Psoas muscle (tissue), 7 donors: ENCODE measurements at regions not wholly inside any gene's neighbourhood (a gene's known extent, or its start where the extent isn't known, plus 50 kb on each side); places are given as distances from the start of the nearest gene placed in this dataset.
A peak's percentile ranks its signal among the peaks of the same experiment; 100 is the strongest.

Experiments
- ATAC-seq, 4 donors: fragments of 200-7000 bp; cut with Tn5 transposase; one replicate each; pipeline ENCODE4 v1.9.1; 2020; ENCODE audit warnings: moderate library complexity in 3 of 4, mild to moderate bottlenecking in 2 of 4
- DNase-seq, 2 donors: peaks; one replicate each; pipeline ENCODE4 v3.0.0-alpha.2; 2020
- H3K27ac ChIP-seq: fragments of 200-600 bp; one replicate; pipeline ENCODE4 v1.8.0; 2022
- H3K27me3 ChIP-seq, 3 donors: fragments of 200-600 bp in 1 of 3; one replicate each; pipeline versions ENCODE4 v1.6.1 to v1.8.0; 2013 to 2022; ENCODE audit warnings: low read length in 2 of 3, mild to moderate bottlenecking in 2 of 3, moderate library complexity in 1 of 3; ENCODE audit not compliant: insufficient read depth in 3 of 3
- H3K36me3 ChIP-seq, 2 donors: fragments of 200-600 bp in 1 of 2; one replicate each; pipeline versions ENCODE4 v1.6.1 to v1.8.0; 2013 to 2022; ENCODE audit warnings: low read depth in 1 of 2, mild to moderate bottlenecking in 1 of 2, moderate library complexity in 1 of 2; ENCODE audit not compliant: insufficient read depth in 1 of 2
- H3K4me1 ChIP-seq: fragments of 200-600 bp; one replicate; pipeline ENCODE4 v1.8.0; 2022
- H3K4me3 ChIP-seq: fragments of 200-600 bp; one replicate; pipeline ENCODE4 v1.8.0; 2022; ENCODE audit warnings: mild to moderate bottlenecking
- H3K9me3 ChIP-seq: fragments of 200-600 bp; one replicate; pipeline ENCODE4 v1.8.0; 2022
- WGBS, 3 donors: extraction: QIAGEN DNeasy Blood & Tissue Kit; methylation state at CpG; one replicate each; pipeline versions ENCODE4 v1.1.6 to v1.1.7; 2013; 5-methylcytosine and 5-hydroxymethylcytosine counted together
- intact Hi-C, 2 donors: fragments of 100-400 bp; cut with DNase I; formaldehyde crosslinking; loops; one replicate each; pipeline versions ENCODE4 v1.11.0 to v1.14.2; 2022
- TF ChIP-seq, protein P1 (sequence below): fragments of 200-600 bp; IDR thresholded peaks from one replicate; pipeline ENCODE4 v1.8.0; 2022; ENCODE audit warnings: antibody characterized with exemption
- donor health status: healthy with polysubstance abuse.
- donor health status: DM: no; HTN: no; CAD: no; lungs with moderate emphysema.
- donor health status: Bipolar disorder and iron deficiency.
- donor health status: healthy.
- donor health status: DM: yes; HTN: yes; CAD: no.
- donor health status: DM: no; HTN: no; CAD: no.
- donor health status: DM: yes; HTN: yes; CAD: no.

GRCh38 chr3:22959593-22959992 is 243.5 kb upstream of the UBE2E2 start:
- ATAC-seq (peak in 1 of 4 donors; percentile 35), DNase-seq (no peak)
- Histone ChIP-seq H3K4me1 (peaks cover 6% of the 10 kb centered on the region), H3K36me3 (no peaks in the 10 kb centered on the region), H3K9me3 (no peaks in the 10 kb centered on the region), H3K27ac (no peak overlapping the region), H3K4me3 (no peak overlapping the region), H3K27me3 (no peaks in the 10 kb centered on the region)
- 40 to 83% (median 56%) methylated on average over 3 of the region's 3 CpGs for WGBS, 3 donors
- intact Hi-C loops: no loop called here
- TF ChIP-seq, protein P1, sequence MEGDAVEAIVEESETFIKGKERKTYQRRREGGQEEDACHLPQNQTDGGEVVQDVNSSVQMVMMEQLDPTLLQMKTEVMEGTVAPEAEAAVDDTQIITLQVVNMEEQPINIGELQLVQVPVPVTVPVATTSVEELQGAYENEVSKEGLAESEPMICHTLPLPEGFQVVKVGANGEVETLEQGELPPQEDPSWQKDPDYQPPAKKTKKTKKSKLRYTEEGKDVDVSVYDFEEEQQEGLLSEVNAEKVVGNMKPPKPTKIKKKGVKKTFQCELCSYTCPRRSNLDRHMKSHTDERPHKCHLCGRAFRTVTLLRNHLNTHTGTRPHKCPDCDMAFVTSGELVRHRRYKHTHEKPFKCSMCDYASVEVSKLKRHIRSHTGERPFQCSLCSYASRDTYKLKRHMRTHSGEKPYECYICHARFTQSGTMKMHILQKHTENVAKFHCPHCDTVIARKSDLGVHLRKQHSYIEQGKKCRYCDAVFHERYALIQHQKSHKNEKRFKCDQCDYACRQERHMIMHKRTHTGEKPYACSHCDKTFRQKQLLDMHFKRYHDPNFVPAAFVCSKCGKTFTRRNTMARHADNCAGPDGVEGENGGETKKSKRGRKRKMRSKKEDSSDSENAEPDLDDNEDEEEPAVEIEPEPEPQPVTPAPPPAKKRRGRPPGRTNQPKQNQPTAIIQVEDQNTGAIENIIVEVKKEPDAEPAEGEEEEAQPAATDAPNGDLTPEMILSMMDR: no peak

GRCh38 chr3:22960105-22960984 is 242.8 kb upstream of the UBE2E2 start:
- WGBS, 3 donors: 15 to 25% (median 18%) methylated on average over 8 of the region's 8 CpGs
- H3K27ac ChIP-seq: no peak overlapping the region
- DNase-seq: no peak
- no peaks in the 10 kb centered on the region for H3K36me3 ChIP-seq
- H3K9me3 ChIP-seq: no peaks in the 10 kb centered on the region
- H3K4me1 ChIP-seq: peaks cover 6% of the 10 kb centered on the region
- TF ChIP-seq, protein P1: peak; percentile 78
- H3K4me3 ChIP-seq: peak overlapping the region; percentile 37
- peak in 2 of 4 donors; percentile 59 to 78 for ATAC-seq
- no peaks in the 10 kb centered on the region for H3K27me3 ChIP-seq
- intact Hi-C loops: loop anchor here (2.0 to 5.0 kb wide), 3 partner anchors 38 to 398 kb away; no protein-coding TSS in a partner anchor

GRCh38 chr3:22962244-22962643 is 240.9 kb upstream of the UBE2E2 start:
- intact Hi-C loops: loop anchor here (5.0 kb wide), 2 partner anchors 40 to 400 kb away; no protein-coding TSS in a partner anchor
- 83 to 87% (median 84%) methylated on average over 3 of the region's 3 CpGs for WGBS, 3 donors
- Histone ChIP-seq H3K27me3 (no peaks in the 10 kb centered on the region), H3K4me1 (peaks cover 6% of the 10 kb centered on the region), H3K9me3 (no peaks in the 10 kb centered on the region), H3K36me3 (no peaks in the 10 kb centered on the region), H3K4me3 (no peak overlapping the region), H3K27ac (no peak overlapping the region)
- DNase-seq: no peak
- ATAC-seq: no peak
- TF ChIP-seq, protein P1: no peak

DNA sequence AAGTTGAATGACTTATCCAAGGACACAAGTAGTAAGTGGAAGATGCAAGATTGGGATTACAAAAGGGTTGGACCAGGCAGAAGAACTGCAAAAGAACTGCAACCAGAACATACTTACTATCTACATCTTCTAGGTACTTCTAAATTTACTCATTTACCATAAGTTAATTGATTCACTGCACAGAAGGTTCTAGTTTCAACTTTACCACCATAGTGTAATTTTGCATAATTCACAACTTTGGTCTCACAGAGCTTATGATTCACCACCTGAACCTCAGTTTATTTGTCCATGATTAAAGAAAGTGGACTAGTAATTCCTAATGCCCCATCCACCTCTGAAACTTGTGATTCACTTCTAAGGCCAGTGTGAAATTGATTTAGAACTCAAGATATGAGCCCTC is 236.8 kb upstream of the UBE2E2 start:
- Histone ChIP-seq H3K4me3 (no peak overlapping the region), H3K4me1 (no peaks in the 10 kb centered on the region), H3K36me3 (no peaks in the 10 kb centered on the region), H3K27ac (no peak overlapping the region), H3K27me3 (no peaks in the 10 kb centered on the region), H3K9me3 (no peaks in the 10 kb centered on the region)
- TF ChIP-seq, protein P1: no peak
- DNase-seq (no peak), ATAC-seq (no peak)
- intact Hi-C loops: no loop called here
